Endodermal cell (in vitro differentiated cells): ENCODE measurements at regions not wholly inside any gene's neighbourhood (a gene's known extent, or its start where the extent isn't known, plus 50 kb on each side); places are given as distances from the start of the nearest gene placed in this dataset.

Experiments
- DNase-seq: peaks from one replicate; pipeline ENCODE4 v3.0.0-alpha.2; 2017
- H3K27ac ChIP-seq: 2 replicates; pipeline ENCODE4 v1.5.1; 2013; ENCODE audit warnings: mild to moderate bottlenecking, low read depth, low read length, moderate library complexity
- H3K27me3 ChIP-seq: 2 replicates; pipeline ENCODE4 v1.6.1; 2013; ENCODE audit warnings: mild to moderate bottlenecking, low read length, moderate library complexity; ENCODE audit not compliant: insufficient read depth, control insufficient read depth, poor library complexity, severe bottlenecking
- H3K36me3 ChIP-seq: 2 replicates; pipeline ENCODE4 v1.7.0; 2013; ENCODE audit warnings: mild to moderate bottlenecking, low read length, moderate library complexity; ENCODE audit not compliant: control insufficient read depth, insufficient read depth
- H3K4me1 ChIP-seq: one replicate; pipeline ENCODE4 v1.7.0; 2013; ENCODE audit warnings: low read length; ENCODE audit not compliant: control insufficient read depth, insufficient read depth
- H3K4me3 ChIP-seq: 2 replicates; pipeline ENCODE4 v1.5.1; 2013; ENCODE audit warnings: mild to moderate bottlenecking, low read length, moderate library complexity
- H3K9ac ChIP-seq: 2 replicates; pipeline ENCODE4 v1.6.1; 2013; ENCODE audit warnings: mild to moderate bottlenecking, low read length, moderate library complexity; ENCODE audit not compliant: poor library complexity, severe bottlenecking; ENCODE audit errors: extremely low read depth
- H3K9me3 ChIP-seq: 2 replicates; pipeline ENCODE4 v1.6.1; 2013; ENCODE audit warnings: mild to moderate bottlenecking, low read length, moderate library complexity; ENCODE audit not compliant: control insufficient read depth
- H3K27ac Mint-ChIP-seq: 2 replicates; pipeline ENCODE4 v1.8.0; 2020; ENCODE audit warnings: mixed read lengths
- H3K27me3 Mint-ChIP-seq: 2 replicates; pipeline ENCODE4 v1.8.0; 2021; ENCODE audit warnings: mild to moderate bottlenecking, mixed read lengths; ENCODE audit not compliant: insufficient read depth
- H3K36me3 Mint-ChIP-seq: 2 replicates; pipeline ENCODE4 v1.8.0; 2020; ENCODE audit warnings: low read depth, mixed read lengths
- H3K4me1 Mint-ChIP-seq: 2 replicates; pipeline ENCODE4 v1.8.0; 2020; ENCODE audit warnings: mixed read lengths
- H3K4me3 Mint-ChIP-seq: 2 replicates; pipeline ENCODE4 v1.8.0; 2020; ENCODE audit warnings: mild to moderate bottlenecking, moderate library complexity, mixed read lengths
- H3K9me3 Mint-ChIP-seq: 2 replicates; pipeline ENCODE4 v1.8.0; 2020; ENCODE audit warnings: mild to moderate bottlenecking, mixed read lengths
- CTCF ChIP-seq: fragments of 200-600 bp; sonication (generic); conservative IDR thresholded peaks from 2 replicates; pipeline ENCODE4 v1.5.0; 2021; ENCODE audit warnings: antibody characterized with exemption, mild to moderate bottlenecking
- WGBS, 2 experiments: methylation state at CpG; one replicate each; pipeline versions ENCODE4 v1.1.5 to v1.1.7; 2013; ENCODE audit warnings: missing lambda C conversion rate in 2 of 2, mixed read lengths in 1 of 2; ENCODE audit not compliant: insufficient coverage in 1 of 2, insufficient read length in 1 of 2; 5-methylcytosine and 5-hydroxymethylcytosine counted together

- H3K27ac Mint-ChIP-seq: no peak overlapping the region
- H3K27ac ChIP-seq: peak overlapping the region; percentile 54
- no peaks in the 10 kb centered on the region for H3K36me3 Mint-ChIP-seq
- peaks cover 9% of the 10 kb centered on the region for H3K9me3 Mint-ChIP-seq
- no peaks in the 10 kb centered on the region for H3K27me3 ChIP-seq
- DNase-seq: no peak
- H3K4me3 ChIP-seq: no peak overlapping the region
- no peaks in the 10 kb centered on the region for H3K4me1 Mint-ChIP-seq
- no peaks in the 10 kb centered on the region for H3K4me1 ChIP-seq
- H3K27me3 Mint-ChIP-seq: peaks cover 33% of the 10 kb centered on the region
- no peaks in the 10 kb centered on the region for H3K36me3 ChIP-seq
- H3K9me3 ChIP-seq: peaks cover 13% of the 10 kb centered on the region
- no peak overlapping the region for H3K4me3 Mint-ChIP-seq
- 84 to 88% methylated on average over 12 to 15 of the region's 15 CpGs for WGBS, 2 experiments
- no peak for TF ChIP-seq CTCF
- H3K9ac ChIP-seq: no peak overlapping the region
These were observed 205.2 kb upstream of the NLRP1 start for GRCh38 chr17:5789528-5789927.

- Histone ChIP-seq H3K36me3 (no peaks in the 10 kb centered on the region), H3K4me1 (no peaks in the 10 kb centered on the region), H3K9ac (no peak overlapping the region), H3K9me3 (peaks cover 13% of the 10 kb centered on the region), H3K27me3 (no peaks in the 10 kb centered on the region), H3K4me3 (no peak overlapping the region), H3K27ac (no peak overlapping the region)
- 90 to 92% methylated on average over 4 of the region's 4 CpGs for WGBS, 2 experiments
- Mint-ChIP-seq H3K27ac (no peak overlapping the region), H3K4me1 (peaks cover 5% of the 10 kb centered on the region), H3K9me3 (peaks cover 9% of the 10 kb centered on the region), H3K4me3 (no peak overlapping the region), H3K36me3 (no peaks in the 10 kb centered on the region), H3K27me3 (peaks cover 39% of the 10 kb centered on the region)
- TF ChIP-seq CTCF: peak; percentile 62
- DNase-seq: peak; percentile 26
These were observed 208.8 kb upstream of the NLRP1 start for GRCh38 chr17:5793157-5793556.

DNA sequence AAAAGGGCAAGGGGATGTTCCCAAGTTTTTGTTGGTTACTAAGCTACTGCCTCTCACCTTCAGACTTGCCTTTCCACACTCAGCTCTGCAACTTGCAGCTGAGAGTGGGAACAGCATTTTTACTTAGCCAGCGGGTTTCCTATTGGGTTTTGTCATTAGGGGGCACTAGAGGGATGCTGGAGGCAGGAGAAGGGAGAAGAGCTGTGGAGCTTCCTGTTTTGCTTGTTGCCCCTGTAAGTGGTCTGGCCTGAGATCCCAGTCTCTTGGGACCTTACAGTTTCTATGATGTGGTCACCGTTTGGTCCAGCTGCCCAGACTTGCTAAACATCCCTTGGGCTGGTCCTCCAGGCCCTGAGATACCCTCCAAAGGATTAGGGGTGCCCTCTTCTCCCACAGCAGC is 209.6 kb upstream of the NLRP1 start:
- no peaks in the 10 kb centered on the region for H3K36me3 Mint-ChIP-seq
- DNase-seq: peak; percentile 89
- H3K4me3 ChIP-seq: no peak overlapping the region
- H3K27ac ChIP-seq: no peak overlapping the region
- no peak overlapping the region for H3K4me3 Mint-ChIP-seq
- H3K9ac ChIP-seq: no peak overlapping the region
- peaks cover 13% of the 10 kb centered on the region for H3K9me3 ChIP-seq
- 53 to 80% methylated on average over 1 to 2 of the region's 2 CpGs for WGBS, 2 experiments
- H3K36me3 ChIP-seq: no peaks in the 10 kb centered on the region
- peaks cover 7% of the 10 kb centered on the region for H3K4me1 Mint-ChIP-seq
- no peaks in the 10 kb centered on the region for H3K4me1 ChIP-seq
- H3K27ac Mint-ChIP-seq: no peak overlapping the region
- H3K27me3 ChIP-seq: no peaks in the 10 kb centered on the region
- H3K9me3 Mint-ChIP-seq: peaks cover 9% of the 10 kb centered on the region
- peaks cover 46% of the 10 kb centered on the region for H3K27me3 Mint-ChIP-seq
- TF ChIP-seq CTCF: peak; percentile 78
